H54 (cell line): ENCODE measurements at regions not wholly inside any gene's neighbourhood (a gene's known extent, or its start where the extent isn't known, plus 50 kb on each side); places are given as distances from the start of the nearest gene placed in this dataset.

ENCODE experiments used
- DNase-seq: peaks from one replicate; pipeline ENCODE4 v3.0.0; 2011; ENCODE audit warnings: low spot score, mixed read lengths; ENCODE audit not compliant: insufficient read length
- FAIRE-seq: peaks from 3 replicates; lab custom pipeline; 2011; peaks lifted over from hg19 to GRCh38; lab: Jason Lieb, UNC
- POLR2A ChIP-seq: IDR thresholded peaks from 2 replicates; pipeline ENCODE4 v1.6.1; 2011; ENCODE audit warnings: low read depth, mild to moderate bottlenecking, low read length

- TF ChIP-seq POLR2A: no peak
- FAIRE-seq: no peak
- DNase-seq: no peak
Observed at GRCh38 chr2:16151651-16152050, 211.3 kb downstream of the MYCN start.

GRCh38 chr2:16151281-16151570, 210.9 kb downstream of the MYCN start:
- FAIRE-seq: no peak
- DNase-seq: no peak
- no peak for TF ChIP-seq POLR2A

GRCh38 chr2:16150456-16151280, 210.3 kb downstream of the MYCN start:
- DNase-seq (no peak), FAIRE-seq (no peak)
- no peak for TF ChIP-seq POLR2A

GRCh38 chr2:16149349-16150243, 209.2 kb downstream of the MYCN start:
- no peak for FAIRE-seq

GRCh38 chr2:16148632-16149348, 208.4 kb downstream of the MYCN start:
- DNase-seq: no peak
- TF ChIP-seq POLR2A: no peak
- no peak for FAIRE-seq

More at GRCh38 chr2:16149349-16150243, 209.2 kb downstream of the MYCN start:
- TF ChIP-seq POLR2A: no peak
- no peak for DNase-seq

- DNase-seq (no peak), FAIRE-seq (no peak)
- TF ChIP-seq POLR2A: no peak
Observed at GRCh38 chr2:16142383-16143361, 202.3 kb downstream of the MYCN start.

GRCh38 chr2:16141641-16141921, 201.2 kb downstream of the MYCN start:
- no peak for FAIRE-seq
- TF ChIP-seq POLR2A: no peak

GRCh38 chr2:16140771-16141640, 200.7 kb downstream of the MYCN start:
- FAIRE-seq (no peak), DNase-seq (no peak)
- TF ChIP-seq POLR2A: no peak

More at GRCh38 chr2:16141641-16141921, 201.2 kb downstream of the MYCN start:
- DNase-seq: no peak

GRCh38 chr2:16139663-16140615, 199.6 kb downstream of the MYCN start:
- no peak for DNase-seq
- no peak for TF ChIP-seq POLR2A
- FAIRE-seq: no peak

GRCh38 chr2:16138811-16139662, 198.7 kb downstream of the MYCN start:
- no peak for TF ChIP-seq POLR2A
- DNase-seq: no peak
- FAIRE-seq: no peak
